Endothelial cell of umbilical vein (primary cell): ENCODE measurements at regions not wholly inside any gene's neighbourhood (a gene's known extent, or its start where the extent isn't known, plus 50 kb on each side); places are given as distances from the start of the nearest gene placed in this dataset.

Experiments used
- BruUV-seq: library from RNA; stranded (reverse); fragments of 400-500 nt; replicated peaks from 2 replicates; lab custom pipeline; 2021; lab: Mats Ljungman, UMichigan
- CTCF ChIA-PET: fragments of 300-600, 350-600 bp; sonication (Branson Sonifier 250); formaldehyde crosslinking; loops from one replicate; lab custom pipeline; 2021; ENCODE audit warnings: antibody characterized with exemption, inconsistent platforms; lab: Charles Lee
- POLR2A ChIA-PET: fragments of 300-600, 350-600 bp; sonication (Branson Sonifier 250); formaldehyde crosslinking; loops from one replicate; lab custom pipeline; 2021; ENCODE audit warnings: antibody characterized with exemption, inconsistent platforms; lab: Charles Lee
- DNase-seq: peaks from one replicate; pipeline ENCODE4 v3.0.0-alpha.2; 2011; ENCODE audit warnings: low read depth, low spot score
- FAIRE-seq: peaks from 2 replicates; lab custom pipeline; 2011; peaks lifted over from hg19 to GRCh38; lab: Jason Lieb, UNC
- H2AFZ ChIP-seq: 2 replicates; pipeline ENCODE4 v1.6.0; 2012; ENCODE audit warnings: low read depth, low read length, control low read depth, inconsistent platforms
- H3K27ac ChIP-seq: 2 replicates; pipeline ENCODE4 v1.5.1; 2011; ENCODE audit warnings: low read depth, mild to moderate bottlenecking, control low read depth, low read length, moderate library complexity; ENCODE audit not compliant: insufficient read depth
- H3K27me3 ChIP-seq, 2 experiments: 2 replicates each; pipeline versions ENCODE4 v1.6.0 to v1.6.1; 2011; ENCODE audit warnings: low read length in 2 of 2, mixed read lengths in 1 of 2; ENCODE audit not compliant: control insufficient read depth in 2 of 2, insufficient read depth in 2 of 2
- H3K36me3 ChIP-seq, 2 experiments: 2 replicates in 1 of 2; 3 replicates in 1 of 2; pipeline ENCODE4 v1.5.1; 2011; ENCODE audit warnings: low read length in 2 of 2, mild to moderate bottlenecking in 1 of 2, moderate library complexity in 1 of 2; ENCODE audit not compliant: control insufficient read depth in 2 of 2, insufficient read depth in 2 of 2; ENCODE audit errors: extremely low read depth in 1 of 2
- H3K4me1 ChIP-seq: 3 replicates; pipeline ENCODE4 v1.5.1; 2011; ENCODE audit warnings: mild to moderate bottlenecking, low read length; ENCODE audit not compliant: control insufficient read depth, insufficient read depth; ENCODE audit errors: extremely low read depth
- H3K4me2 ChIP-seq: 2 replicates; pipeline ENCODE4 v1.6.1; 2011; ENCODE audit warnings: low read length, control low read depth, mixed read lengths; ENCODE audit not compliant: insufficient read depth
- H3K4me3 ChIP-seq, 3 experiments: fragments of 200-600 bp in 1 of 3; sonication (generic), shearing (Covaris generic) in 1 of 3; replicated peaks in 1 of 3; 2 replicates each; pipeline ENCODE4 v1.5.1; 2011 to 2016; ENCODE audit warnings: control low read depth in 3 of 3, low read length in 3 of 3, mild to moderate bottlenecking in 2 of 3, inconsistent platforms in 1 of 3, low read depth in 1 of 3, moderate library complexity in 1 of 3; ENCODE audit not compliant: insufficient read depth in 1 of 3
- H3K79me2 ChIP-seq: 2 replicates; pipeline ENCODE4 v1.6.0; 2012; ENCODE audit warnings: low read length, inconsistent platforms; ENCODE audit not compliant: control insufficient read depth, insufficient read depth
- H3K9ac ChIP-seq: replicated peaks from 2 replicates; pipeline ENCODE3; 2011; ENCODE audit warnings: low read length, control low read depth; ENCODE audit not compliant: insufficient read depth; ENCODE audit errors: extremely low read depth
- H3K9me1 ChIP-seq: replicated peaks from 3 replicates; pipeline ENCODE4 v1.6.0; 2011; ENCODE audit warnings: mild to moderate bottlenecking, low read length; ENCODE audit not compliant: control insufficient read depth, insufficient read depth; ENCODE audit errors: extremely low read depth
- H3K9me3 ChIP-seq: replicated peaks from 2 replicates; pipeline ENCODE4 v1.5.1; 2012; ENCODE audit warnings: low read length, inconsistent platforms; ENCODE audit not compliant: control insufficient read depth, insufficient read depth
- H4K20me1 ChIP-seq: replicated peaks from 2 replicates; pipeline ENCODE3; 2011; ENCODE audit warnings: mild to moderate bottlenecking, low read length; ENCODE audit not compliant: control insufficient read depth, insufficient read depth; ENCODE audit errors: extremely low read depth
- EZH2 ChIP-seq: IDR thresholded peaks from 2 replicates; pipeline ENCODE4 v1.6.1; 2012; ENCODE audit warnings: borderline replicate concordance, low read depth, mild to moderate bottlenecking, moderate library complexity, low read length, inconsistent platforms; ENCODE audit not compliant: severe bottlenecking
- FOS ChIP-seq: IDR thresholded peaks from 2 replicates; pipeline ENCODE4 v1.6.1; 2011; ENCODE audit warnings: mild to moderate bottlenecking, low read length, moderate library complexity, borderline replicate concordance; ENCODE audit not compliant: insufficient read depth
- GATA2 ChIP-seq: IDR thresholded peaks from 2 replicates; pipeline ENCODE4 v1.7.0; 2011; ENCODE audit warnings: low read depth, mild to moderate bottlenecking, moderate library complexity, mixed read lengths, low read length; ENCODE audit not compliant: insufficient read length, insufficient read depth
- JUN ChIP-seq: IDR thresholded peaks from 2 replicates; pipeline ENCODE4 v1.6.1; 2011; ENCODE audit warnings: borderline replicate concordance, low read depth; ENCODE audit not compliant: insufficient read length, insufficient read depth
- MAX ChIP-seq: IDR thresholded peaks from 2 replicates; pipeline ENCODE4 v1.6.1; 2011; ENCODE audit not compliant: insufficient read depth, insufficient read length
- MYC ChIP-seq: IDR thresholded peaks from one replicate; pipeline ENCODE4 v1.6.1; 2011; ENCODE audit warnings: mild to moderate bottlenecking, low read depth, low read length
- POLR2A ChIP-seq: IDR thresholded peaks from 2 replicates; pipeline ENCODE4 v1.6.1; 2012; ENCODE audit warnings: low read depth, mild to moderate bottlenecking, control low read depth, low read length
- POLR2AphosphoS5 ChIP-seq: IDR thresholded peaks from 2 replicates; pipeline ENCODE4 v1.6.1; 2012; ENCODE audit warnings: low read depth, mild to moderate bottlenecking, control low read depth, low read length, moderate library complexity; ENCODE audit not compliant: insufficient read depth
- dilution Hi-C: fragments of 300-500 bp; cut with MboI; formaldehyde crosslinking; loops from one replicate; pipeline ENCODE4 v1.15.0; 2019; ENCODE audit warnings: low sequenced_read_pairs; ENCODE audit not compliant: extremely low pct_ligation_motif_present
- intact Hi-C: fragments of 100-400 bp; cut with micrococcal nuclease; formaldehyde crosslinking; loops from one replicate; pipeline ENCODE4 v1.10.0; 2022
- TF ChIP-seq, protein P1 (sequence below), 2 donors: IDR thresholded peaks; 1 replicate in 1 of 2; 2 replicates in 1 of 2; pipeline ENCODE4 v1.5.1; 2011; ENCODE audit warnings: low read length in 2 of 2, mild to moderate bottlenecking in 2 of 2, moderate library complexity in 2 of 2, control low read depth in 1 of 2, inconsistent platforms in 1 of 2, low read depth in 1 of 2; ENCODE audit not compliant: insufficient read depth in 1 of 2; ENCODE audit errors: extremely low read depth in 1 of 2

DNA sequence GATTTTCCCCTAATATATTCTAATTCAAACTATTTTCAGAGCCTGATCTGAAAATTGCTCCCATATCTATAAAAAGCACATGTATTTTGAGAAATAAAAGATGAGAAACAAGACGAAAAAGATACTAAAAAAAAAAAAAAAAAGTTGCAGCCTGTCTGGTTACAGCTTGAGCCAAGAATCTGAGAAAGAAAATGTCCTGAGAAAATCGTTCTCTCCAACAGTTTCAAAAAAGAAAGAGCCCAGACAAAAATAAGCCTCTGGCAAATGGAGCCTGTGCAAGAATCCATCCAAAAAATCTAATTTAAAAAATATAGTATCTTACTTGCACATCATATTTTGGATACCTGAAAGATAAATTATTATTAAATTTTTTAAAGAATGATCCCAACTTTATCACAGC lies 163.0 kb upstream of the TBL1X start:
- peaks cover 0 to 4% of the 10 kb centered on the region in 2 experiments for H3K27me3 ChIP-seq
- no peaks in the 10 kb centered on the region for H3K9me3 ChIP-seq
- H3K9ac ChIP-seq: no peak overlapping the region
- POLR2A ChIA-PET: no interaction called here
- H4K20me1 ChIP-seq: no peaks in the 10 kb centered on the region
- no peak overlapping the region for H3K27ac ChIP-seq
- dilution Hi-C loops: no loop called here
- BruUV-seq: no TSS peak
- no peak overlapping the region for H2AFZ ChIP-seq
- H3K4me1 ChIP-seq: no peaks in the 10 kb centered on the region
- H3K79me2 ChIP-seq: no peaks in the 10 kb centered on the region
- CTCF ChIA-PET: interaction anchor here (0.6 to 1.1 kb wide), 2 partner anchors 11 to 33 kb away, joined by 3 to 4 read pairs; no protein-coding TSS in a partner anchor
- H3K36me3 ChIP-seq: no peaks in the 10 kb centered on the region
- intact Hi-C loops: no loop called here
- FAIRE-seq (no peak), DNase-seq (no peak)
- no peak overlapping the region for H3K4me3 ChIP-seq
- no peak for TF ChIP-seq GATA2
- TF ChIP-seq JUN: no peak
- TF ChIP-seq POLR2AphosphoS5: no peak
- TF ChIP-seq MAX: no peak
- no peak for TF ChIP-seq EZH2
- TF ChIP-seq POLR2A: no peak
- no peak for TF ChIP-seq MYC
- no peak for TF ChIP-seq FOS
- TF ChIP-seq, protein P1, sequence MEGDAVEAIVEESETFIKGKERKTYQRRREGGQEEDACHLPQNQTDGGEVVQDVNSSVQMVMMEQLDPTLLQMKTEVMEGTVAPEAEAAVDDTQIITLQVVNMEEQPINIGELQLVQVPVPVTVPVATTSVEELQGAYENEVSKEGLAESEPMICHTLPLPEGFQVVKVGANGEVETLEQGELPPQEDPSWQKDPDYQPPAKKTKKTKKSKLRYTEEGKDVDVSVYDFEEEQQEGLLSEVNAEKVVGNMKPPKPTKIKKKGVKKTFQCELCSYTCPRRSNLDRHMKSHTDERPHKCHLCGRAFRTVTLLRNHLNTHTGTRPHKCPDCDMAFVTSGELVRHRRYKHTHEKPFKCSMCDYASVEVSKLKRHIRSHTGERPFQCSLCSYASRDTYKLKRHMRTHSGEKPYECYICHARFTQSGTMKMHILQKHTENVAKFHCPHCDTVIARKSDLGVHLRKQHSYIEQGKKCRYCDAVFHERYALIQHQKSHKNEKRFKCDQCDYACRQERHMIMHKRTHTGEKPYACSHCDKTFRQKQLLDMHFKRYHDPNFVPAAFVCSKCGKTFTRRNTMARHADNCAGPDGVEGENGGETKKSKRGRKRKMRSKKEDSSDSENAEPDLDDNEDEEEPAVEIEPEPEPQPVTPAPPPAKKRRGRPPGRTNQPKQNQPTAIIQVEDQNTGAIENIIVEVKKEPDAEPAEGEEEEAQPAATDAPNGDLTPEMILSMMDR (IDR thresholded peaks at IDR 0.05; ENCODE audit: extremely low read depth in 1 of 2, insufficient read depth in 1 of 2, low read depth in 1 of 2, low read length in 2 of 2): no peak
- no peaks in the 10 kb centered on the region for H3K9me1 ChIP-seq
- H3K4me2 ChIP-seq: no peak overlapping the region
